Neural cell (in vitro differentiated cells): ENCODE measurements at regions not wholly inside any gene's neighbourhood (a gene's known extent, or its start where the extent isn't known, plus 50 kb on each side); places are given as distances from the start of the nearest gene placed in this dataset.

ENCODE experiments used
- CTCF ChIP-seq: fragments of 450-650 bp; IDR thresholded peaks from 2 replicates; pipeline ENCODE4 v1.5.1; 2014; ENCODE audit warnings: antibody characterized with exemption, mild to moderate bottlenecking, moderate library complexity; ENCODE audit not compliant: poor library complexity, severe bottlenecking
- EP300 ChIP-seq: fragments of 450-650 bp; conservative IDR thresholded peaks from 2 replicates; pipeline ENCODE4 v1.6.1; 2014; ENCODE audit warnings: antibody characterized with exemption, mild to moderate bottlenecking, moderate library complexity; ENCODE audit not compliant: poor library complexity, severe bottlenecking
- POLR2AphosphoS5 ChIP-seq: IDR thresholded peaks from 2 replicates; pipeline ENCODE4 v1.6.1; 2012
- SMC3 ChIP-seq: fragments of 450-650 bp; conservative IDR thresholded peaks from 2 replicates; pipeline ENCODE4 v1.6.1; 2014; ENCODE audit warnings: antibody characterized with exemption, mild to moderate bottlenecking, moderate library complexity; ENCODE audit not compliant: poor library complexity

DNA sequence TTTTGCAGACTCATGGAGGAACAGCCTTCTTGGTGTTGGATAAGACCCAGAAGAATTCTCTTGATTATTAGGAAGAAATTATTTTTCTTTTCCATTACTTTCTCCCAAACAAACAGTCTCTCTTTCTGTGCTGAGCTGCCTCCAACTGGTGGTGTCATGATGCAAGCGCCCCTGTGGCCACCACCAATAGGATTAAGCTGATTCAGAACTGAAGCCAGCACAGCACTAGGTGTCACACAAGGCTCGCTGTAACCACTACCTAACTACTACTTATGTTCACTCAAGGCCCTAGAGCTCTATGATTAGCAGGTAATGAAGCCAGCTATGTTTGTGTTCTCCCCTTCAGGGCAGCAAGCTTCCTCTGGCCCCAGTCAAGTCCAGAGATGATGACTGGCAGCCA, 123.4 kb downstream of the HTR1B start:
- no peak for TF ChIP-seq CTCF
- no peak for TF ChIP-seq EP300
- TF ChIP-seq SMC3 = no peak
- no peak for TF ChIP-seq POLR2AphosphoS5
